ENCODE measurements at regions not wholly inside any gene's neighbourhood (a gene's known extent, or its start where the extent isn't known, plus 50 kb on each side); places are given as distances from the start of the nearest gene placed in this dataset.

DNA sequence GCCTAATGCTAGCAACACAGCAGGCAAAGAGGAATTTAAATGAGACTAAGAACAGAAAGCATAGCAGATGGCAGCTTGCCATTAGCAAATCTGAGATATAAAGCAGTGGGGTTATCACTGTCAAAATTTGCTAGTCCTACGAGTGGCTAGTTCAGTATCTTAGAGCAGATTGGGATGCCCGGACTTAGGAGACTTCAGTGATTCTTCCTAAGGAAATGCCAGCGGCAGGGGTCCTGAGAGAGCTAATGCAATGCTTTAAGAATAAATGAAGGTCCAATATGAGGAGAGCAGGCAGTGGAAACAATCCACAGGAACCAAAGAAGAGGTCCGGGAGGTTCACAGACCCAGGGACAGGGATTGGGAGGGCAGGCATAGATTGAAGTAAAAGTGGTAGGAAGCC, 169.3 kb upstream of the NPSR1 start:
- TF ChIP-seq POLR2AphosphoS5 (IDR thresholded peaks at IDR 0.05), result no peak
- TF ChIP-seq CTCF (IDR thresholded peaks at IDR 0.05), result no peak

Data from esophagus muscularis mucosa (tissue), 3 donors.